ENCODE measurements at regions not wholly inside any gene's neighbourhood (a gene's known extent, or its start where the extent isn't known, plus 50 kb on each side); places are given as distances from the start of the nearest gene placed in this dataset.

- intact Hi-C loops (cut with DNase I): no loop called here
- WGBS: 94% methylated on average over 6 of the region's 6 CpGs
- TF ChIP-seq, protein P1, sequence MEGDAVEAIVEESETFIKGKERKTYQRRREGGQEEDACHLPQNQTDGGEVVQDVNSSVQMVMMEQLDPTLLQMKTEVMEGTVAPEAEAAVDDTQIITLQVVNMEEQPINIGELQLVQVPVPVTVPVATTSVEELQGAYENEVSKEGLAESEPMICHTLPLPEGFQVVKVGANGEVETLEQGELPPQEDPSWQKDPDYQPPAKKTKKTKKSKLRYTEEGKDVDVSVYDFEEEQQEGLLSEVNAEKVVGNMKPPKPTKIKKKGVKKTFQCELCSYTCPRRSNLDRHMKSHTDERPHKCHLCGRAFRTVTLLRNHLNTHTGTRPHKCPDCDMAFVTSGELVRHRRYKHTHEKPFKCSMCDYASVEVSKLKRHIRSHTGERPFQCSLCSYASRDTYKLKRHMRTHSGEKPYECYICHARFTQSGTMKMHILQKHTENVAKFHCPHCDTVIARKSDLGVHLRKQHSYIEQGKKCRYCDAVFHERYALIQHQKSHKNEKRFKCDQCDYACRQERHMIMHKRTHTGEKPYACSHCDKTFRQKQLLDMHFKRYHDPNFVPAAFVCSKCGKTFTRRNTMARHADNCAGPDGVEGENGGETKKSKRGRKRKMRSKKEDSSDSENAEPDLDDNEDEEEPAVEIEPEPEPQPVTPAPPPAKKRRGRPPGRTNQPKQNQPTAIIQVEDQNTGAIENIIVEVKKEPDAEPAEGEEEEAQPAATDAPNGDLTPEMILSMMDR (IDR thresholded peaks at IDR 0.05): no peak
- TF ChIP-seq POLR2A (IDR thresholded peaks at IDR 0.05) (no peak), POLR2AphosphoS5 (IDR thresholded peaks at IDR 0.05) (no peak)
- H3K27me3 ChIP-seq (replicated peaks; ENCODE audit: insufficient read depth): no peaks in the 10 kb centered on the region
- no peak for DNase-seq (ENCODE audit: low spot score)
- no peaks in the 10 kb centered on the region for H3K9me3 ChIP-seq
- H3K27ac ChIP-seq: no peak overlapping the region
- no peak overlapping the region for H3K4me3 ChIP-seq
- H3K36me3 ChIP-seq: no peaks in the 10 kb centered on the region
- no peaks in the 10 kb centered on the region for H3K4me1 ChIP-seq (replicated peaks)
Measured at GRCh38 chr2:226052772-226053416, 653.4 kb downstream of the NYAP2 start.

DNA sequence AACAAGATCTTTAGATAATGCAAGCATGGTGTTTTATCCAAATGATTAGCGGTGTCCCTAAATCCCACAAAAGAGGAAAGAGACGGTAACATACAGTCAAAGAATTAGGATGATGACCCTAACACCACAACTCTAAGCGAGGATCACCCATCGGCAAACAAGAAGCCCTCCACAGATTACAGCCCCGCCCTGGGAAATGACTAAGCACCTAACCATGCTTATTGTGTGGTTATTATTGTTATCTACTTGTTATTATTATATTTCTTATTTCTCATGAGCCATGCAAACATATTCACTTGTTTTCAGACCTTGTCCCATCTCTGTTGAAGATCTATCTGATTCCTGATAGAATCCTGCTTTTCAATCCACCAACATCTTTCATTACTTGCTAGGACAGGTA, 651.3 kb downstream of the NYAP2 start:
- TF ChIP-seq POLR2AphosphoS5 (IDR thresholded peaks at IDR 0.05) (no peak), POLR2A (IDR thresholded peaks at IDR 0.05) (no peak)
- TF ChIP-seq, protein P1 (IDR thresholded peaks at IDR 0.05): no peak
- Histone ChIP-seq H3K4me1 (replicated peaks) (no peaks in the 10 kb centered on the region), H3K36me3 (no peaks in the 10 kb centered on the region), H3K27ac (no peak overlapping the region), H3K27me3 (replicated peaks; ENCODE audit: insufficient read depth) (no peaks in the 10 kb centered on the region), H3K9me3 (no peaks in the 10 kb centered on the region), H3K4me3 (no peak overlapping the region)
- intact Hi-C loops (cut with DNase I): no loop called here
- no peak for DNase-seq (ENCODE audit: low spot score)
- 93% methylated on average over 5 of the region's 5 CpGs for WGBS

GRCh38 chr2:226048611-226049010, 649.1 kb downstream of the NYAP2 start:
- Histone ChIP-seq H3K27ac (no peak overlapping the region), H3K36me3 (no peaks in the 10 kb centered on the region), H3K9me3 (no peaks in the 10 kb centered on the region), H3K4me3 (no peak overlapping the region), H3K4me1 (replicated peaks) (no peaks in the 10 kb centered on the region), H3K27me3 (replicated peaks; ENCODE audit: insufficient read depth) (no peaks in the 10 kb centered on the region)
- WGBS: 24% methylated on average over 4 of the region's 4 CpGs
- intact Hi-C loops (cut with DNase I): no loop called here
- no peak for TF ChIP-seq POLR2AphosphoS5 (IDR thresholded peaks at IDR 0.05)
- TF ChIP-seq, protein P1 (IDR thresholded peaks at IDR 0.05): no peak
- no peak for TF ChIP-seq POLR2A (IDR thresholded peaks at IDR 0.05)
- DNase-seq (ENCODE audit: low spot score): no peak

- TF ChIP-seq POLR2AphosphoS5 (IDR thresholded peaks at IDR 0.05): no peak
- TF ChIP-seq, protein P1 (IDR thresholded peaks at IDR 0.05): no peak
- no peak for TF ChIP-seq POLR2A (IDR thresholded peaks at IDR 0.05)
- no peak for DNase-seq (ENCODE audit: low spot score)
- 94% methylated on average over 8 of the region's 8 CpGs for WGBS
- Histone ChIP-seq H3K27me3 (replicated peaks; ENCODE audit: insufficient read depth) (no peaks in the 10 kb centered on the region), H3K36me3 (no peaks in the 10 kb centered on the region), H3K4me3 (no peak overlapping the region), H3K9me3 (no peaks in the 10 kb centered on the region), H3K27ac (no peak overlapping the region), H3K4me1 (replicated peaks) (no peaks in the 10 kb centered on the region)
- intact Hi-C loops (cut with DNase I): no loop called here
Measured at GRCh38 chr2:226045080-226045479, 645.6 kb downstream of the NYAP2 start.

DNA sequence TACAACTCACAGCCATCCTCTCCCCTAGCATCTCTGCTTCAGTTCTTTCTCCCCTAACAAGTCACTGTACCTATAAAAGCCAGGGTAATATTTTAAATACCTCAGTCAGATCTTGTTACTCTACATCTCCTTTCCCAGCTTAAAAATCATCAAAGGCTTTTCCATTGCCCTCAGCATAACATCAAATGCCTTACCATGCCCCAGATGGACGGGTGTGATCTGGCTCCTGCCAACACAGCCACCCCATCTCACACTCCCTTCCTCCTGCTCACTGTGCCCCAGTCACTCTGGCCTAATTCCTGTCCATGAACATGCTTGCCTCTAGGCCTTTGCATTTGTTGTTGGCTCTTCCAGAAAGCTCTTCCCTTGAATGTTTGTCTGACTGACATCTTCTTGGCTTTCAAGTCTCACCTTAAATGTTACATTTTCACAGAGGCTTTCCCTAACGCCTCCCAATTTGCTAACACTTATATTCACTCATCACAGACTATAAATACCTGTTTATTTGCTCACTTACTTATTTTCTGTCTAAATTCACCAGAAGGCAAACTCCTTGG, 640.9 kb downstream of the NYAP2 start:
- no peaks in the 10 kb centered on the region for H3K4me1 ChIP-seq (replicated peaks)
- H3K27ac ChIP-seq: no peak overlapping the region
- DNase-seq (ENCODE audit: low spot score): no peak
- no peaks in the 10 kb centered on the region for H3K36me3 ChIP-seq
- H3K27me3 ChIP-seq (replicated peaks; ENCODE audit: insufficient read depth): no peaks in the 10 kb centered on the region
- H3K4me3 ChIP-seq: no peak overlapping the region
- intact Hi-C loops (cut with DNase I): no loop called here
- WGBS: 67% methylated on average over 2 of the region's 2 CpGs
- no peak for TF ChIP-seq POLR2A (IDR thresholded peaks at IDR 0.05)
- TF ChIP-seq POLR2AphosphoS5 (IDR thresholded peaks at IDR 0.05): no peak
- TF ChIP-seq, protein P1 (IDR thresholded peaks at IDR 0.05): no peak
- no peaks in the 10 kb centered on the region for H3K9me3 ChIP-seq
